Chondrocyte (in vitro differentiated cells): ENCODE measurements at regions not wholly inside any gene's neighbourhood (a gene's known extent, or its start where the extent isn't known, plus 50 kb on each side); places are given as distances from the start of the nearest gene placed in this dataset.
"Not testable (repeated sequence)": the region's sequence is repeated elsewhere in the genome, so short reads cannot be mapped to it uniquely, and the experiment has no call there.

Source experiments
- DNase-seq: peaks from one replicate; pipeline ENCODE4 v3.0.0; 2021; ENCODE audit warnings: mixed read lengths, low spot score
- H3K27ac Mint-ChIP-seq: one replicate; pipeline ENCODE4 v1.8.0; 2021; ENCODE audit warnings: mild to moderate bottlenecking, moderate library complexity, mixed read lengths; ENCODE audit not compliant: unreplicated experiment
- H3K27me3 Mint-ChIP-seq: 2 replicates; pipeline ENCODE4 v1.8.0; 2021; ENCODE audit warnings: low read depth, mixed read lengths
- H3K36me3 Mint-ChIP-seq: 2 replicates; pipeline ENCODE4 v1.8.0; 2021; ENCODE audit warnings: low read depth, mixed read lengths
- H3K4me1 Mint-ChIP-seq: 2 replicates; pipeline ENCODE4 v1.8.0; 2021; ENCODE audit warnings: low read depth, mild to moderate bottlenecking, mixed read lengths
- H3K4me3 Mint-ChIP-seq: one replicate; pipeline ENCODE4 v1.8.0; 2021; ENCODE audit warnings: mild to moderate bottlenecking, moderate library complexity, mixed read lengths; ENCODE audit not compliant: unreplicated experiment
- H3K9me3 Mint-ChIP-seq: 2 replicates; pipeline ENCODE4 v1.8.0; 2021; ENCODE audit warnings: low read depth, mixed read lengths
- TF ChIP-seq, protein P1 (sequence below): fragments of 200-600 bp; sonication (generic); IDR thresholded peaks from 2 replicates; pipeline ENCODE4 v1.5.0; 2021; ENCODE audit warnings: antibody characterized with exemption, mild to moderate bottlenecking, moderate library complexity

DNA sequence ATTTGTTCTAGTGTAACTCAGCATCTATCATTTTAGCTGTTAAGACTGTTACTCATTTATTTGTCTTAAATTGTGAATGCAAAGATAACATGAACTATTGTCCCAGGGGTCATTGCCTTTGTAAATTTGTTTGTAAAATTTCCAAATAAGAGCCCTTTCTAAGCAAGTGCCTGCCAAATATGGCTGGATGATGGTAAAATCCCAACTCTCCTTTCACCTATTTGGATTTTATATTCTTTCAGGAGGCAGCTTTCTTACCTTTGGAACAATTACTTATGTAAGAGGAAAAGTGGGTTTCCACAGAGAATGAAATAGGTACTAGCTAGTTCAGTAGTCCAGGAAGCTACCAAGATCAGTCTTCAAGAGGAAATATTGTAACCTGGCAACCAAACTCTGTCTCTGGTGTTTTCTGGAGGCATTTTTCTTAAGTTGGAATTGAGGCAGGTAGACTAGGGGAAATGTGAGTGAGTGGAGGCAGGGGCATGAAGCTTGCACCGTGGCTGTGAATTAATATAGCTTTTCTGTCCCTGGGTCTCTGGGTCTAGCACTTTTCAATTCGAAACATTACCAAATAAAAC lies 88.5 kb upstream of the XIST start:
- no peak overlapping the region for H3K27ac Mint-ChIP-seq
- TF ChIP-seq, protein P1, sequence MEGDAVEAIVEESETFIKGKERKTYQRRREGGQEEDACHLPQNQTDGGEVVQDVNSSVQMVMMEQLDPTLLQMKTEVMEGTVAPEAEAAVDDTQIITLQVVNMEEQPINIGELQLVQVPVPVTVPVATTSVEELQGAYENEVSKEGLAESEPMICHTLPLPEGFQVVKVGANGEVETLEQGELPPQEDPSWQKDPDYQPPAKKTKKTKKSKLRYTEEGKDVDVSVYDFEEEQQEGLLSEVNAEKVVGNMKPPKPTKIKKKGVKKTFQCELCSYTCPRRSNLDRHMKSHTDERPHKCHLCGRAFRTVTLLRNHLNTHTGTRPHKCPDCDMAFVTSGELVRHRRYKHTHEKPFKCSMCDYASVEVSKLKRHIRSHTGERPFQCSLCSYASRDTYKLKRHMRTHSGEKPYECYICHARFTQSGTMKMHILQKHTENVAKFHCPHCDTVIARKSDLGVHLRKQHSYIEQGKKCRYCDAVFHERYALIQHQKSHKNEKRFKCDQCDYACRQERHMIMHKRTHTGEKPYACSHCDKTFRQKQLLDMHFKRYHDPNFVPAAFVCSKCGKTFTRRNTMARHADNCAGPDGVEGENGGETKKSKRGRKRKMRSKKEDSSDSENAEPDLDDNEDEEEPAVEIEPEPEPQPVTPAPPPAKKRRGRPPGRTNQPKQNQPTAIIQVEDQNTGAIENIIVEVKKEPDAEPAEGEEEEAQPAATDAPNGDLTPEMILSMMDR = no peak
- no peak overlapping the region for H3K4me3 Mint-ChIP-seq
- H3K36me3 Mint-ChIP-seq = no peaks in the 10 kb centered on the region
- no peak for DNase-seq
- peaks cover 18% of the 10 kb centered on the region for H3K4me1 Mint-ChIP-seq
- no peaks in the 10 kb centered on the region for H3K9me3 Mint-ChIP-seq
- H3K27me3 Mint-ChIP-seq = no peaks in the 10 kb centered on the region

DNA sequence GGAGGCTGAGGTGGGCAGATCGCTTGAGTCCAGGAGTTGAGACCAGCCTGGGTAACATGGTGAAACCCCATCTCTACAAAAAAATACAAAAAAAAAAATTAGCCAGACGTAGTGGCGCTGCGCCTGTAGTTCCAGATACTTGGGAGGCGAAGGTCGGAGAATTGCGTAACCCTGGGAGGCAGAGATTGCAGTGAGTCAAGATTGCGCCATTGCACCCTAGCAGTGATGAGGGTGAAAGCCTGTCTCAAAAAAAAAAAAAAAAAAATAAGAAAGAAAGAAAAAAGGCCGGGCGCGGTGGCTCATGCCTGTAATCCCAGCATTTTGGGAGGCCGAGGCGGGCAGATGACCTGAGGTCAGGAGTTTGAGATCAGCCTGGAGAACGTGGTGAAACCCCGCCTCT lies 85.3 kb upstream of the XIST start:
- H3K4me1 Mint-ChIP-seq, H3K27ac Mint-ChIP-seq, DNase-seq, H3K9me3 Mint-ChIP-seq, H3K27me3 Mint-ChIP-seq, H3K36me3 Mint-ChIP-seq, H3K4me3 Mint-ChIP-seq: not testable (repeated sequence)

DNA sequence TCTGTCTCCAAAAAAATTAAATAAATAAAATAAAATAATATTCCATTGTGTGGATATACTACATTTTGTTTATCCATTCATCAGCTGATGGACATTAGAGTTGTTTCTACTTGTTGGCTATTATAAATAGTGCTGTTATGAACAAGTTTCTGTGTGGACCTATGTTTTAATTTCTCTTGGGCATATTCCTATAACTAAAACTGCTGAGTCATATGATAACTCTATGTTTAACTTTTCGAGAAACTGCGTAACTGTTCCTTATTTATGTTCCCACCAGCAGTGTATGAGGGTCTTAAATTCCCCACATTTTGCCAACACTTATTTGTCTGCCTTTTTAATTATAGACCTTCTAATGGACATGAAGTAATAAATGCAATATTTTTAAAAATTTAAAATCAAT lies 80.0 kb upstream of the XIST start:
- Mint-ChIP-seq H3K27me3 (no peaks in the 10 kb centered on the region), H3K4me3 (no peak overlapping the region), H3K9me3 (peaks cover 2% of the 10 kb centered on the region), H3K4me1 (no peaks in the 10 kb centered on the region), H3K36me3 (peaks cover 1% of the 10 kb centered on the region), H3K27ac (no peak overlapping the region)
- no peak for DNase-seq
- TF ChIP-seq, protein P1 = no peak

DNA sequence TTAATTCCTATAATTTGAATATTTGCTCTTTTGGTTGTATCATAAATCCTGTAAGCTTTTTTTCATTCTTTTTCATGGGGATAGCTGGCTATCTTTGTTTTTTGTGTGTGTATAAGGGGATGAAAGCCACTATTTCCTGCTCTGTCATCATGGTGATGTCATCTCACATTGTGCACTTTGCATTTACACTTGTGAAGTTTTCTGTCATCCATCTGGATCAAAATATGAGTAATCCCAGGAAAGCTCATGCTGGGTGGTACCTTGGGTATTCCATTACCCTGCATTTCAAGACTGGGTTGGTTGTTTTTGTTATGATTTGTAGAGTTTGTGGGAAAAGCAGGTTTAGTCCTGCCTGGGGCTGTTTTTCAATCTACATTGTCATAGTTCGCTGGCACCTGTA lies 77.8 kb upstream of the XIST start:
- no peak for DNase-seq
- TF ChIP-seq, protein P1 = no peak
- peaks cover 1% of the 10 kb centered on the region for H3K36me3 Mint-ChIP-seq
- no peaks in the 10 kb centered on the region for H3K4me1 Mint-ChIP-seq
- H3K27ac Mint-ChIP-seq = no peak overlapping the region
- H3K9me3 Mint-ChIP-seq = peaks cover 2% of the 10 kb centered on the region
- no peak overlapping the region for H3K4me3 Mint-ChIP-seq
- no peaks in the 10 kb centered on the region for H3K27me3 Mint-ChIP-seq

DNA sequence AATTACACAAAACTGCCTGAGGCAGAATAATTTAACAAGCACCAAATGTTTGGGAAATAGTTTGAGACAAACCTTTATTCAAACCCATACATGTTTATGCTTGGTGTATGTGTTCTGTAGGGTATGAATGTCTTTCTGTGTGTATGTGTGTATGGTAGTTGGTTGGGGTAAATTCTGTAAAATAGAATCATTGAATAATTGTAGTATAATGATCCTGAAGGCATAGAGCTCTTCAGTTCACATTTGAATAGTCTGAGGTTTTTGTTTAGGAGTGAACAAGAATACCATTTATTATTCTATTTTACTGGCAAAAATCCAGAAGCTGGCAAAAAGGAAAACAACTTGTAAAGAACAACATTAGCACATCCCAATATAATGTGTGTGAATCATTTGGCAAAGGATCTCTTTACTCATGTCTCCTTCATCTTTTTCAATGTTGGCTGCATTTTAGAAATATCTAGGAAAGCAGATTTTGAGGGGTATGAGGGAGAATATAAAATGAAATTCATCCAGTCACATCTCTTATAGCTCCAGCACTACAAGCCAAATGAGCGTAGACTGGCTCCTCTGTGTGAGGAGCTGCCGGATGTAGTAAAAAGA lies 70.4 kb upstream of the XIST start:
- no peak for DNase-seq
- H3K27ac Mint-ChIP-seq = no peak overlapping the region
- no peaks in the 10 kb centered on the region for H3K36me3 Mint-ChIP-seq
- H3K4me1 Mint-ChIP-seq = peaks cover 9% of the 10 kb centered on the region
- no peaks in the 10 kb centered on the region for H3K9me3 Mint-ChIP-seq
- no peak overlapping the region for H3K4me3 Mint-ChIP-seq
- H3K27me3 Mint-ChIP-seq = no peaks in the 10 kb centered on the region
- TF ChIP-seq, protein P1 = no peak
